ENCODE measurements at regions not wholly inside any gene's neighbourhood (a gene's known extent, or its start where the extent isn't known, plus 50 kb on each side); places are given as distances from the start of the nearest gene placed in this dataset.

- no peak for DNase-seq
Observed at GRCh38 chr2:41943159-41943558, 104.7 kb upstream of the PKDCC start.

DNA sequence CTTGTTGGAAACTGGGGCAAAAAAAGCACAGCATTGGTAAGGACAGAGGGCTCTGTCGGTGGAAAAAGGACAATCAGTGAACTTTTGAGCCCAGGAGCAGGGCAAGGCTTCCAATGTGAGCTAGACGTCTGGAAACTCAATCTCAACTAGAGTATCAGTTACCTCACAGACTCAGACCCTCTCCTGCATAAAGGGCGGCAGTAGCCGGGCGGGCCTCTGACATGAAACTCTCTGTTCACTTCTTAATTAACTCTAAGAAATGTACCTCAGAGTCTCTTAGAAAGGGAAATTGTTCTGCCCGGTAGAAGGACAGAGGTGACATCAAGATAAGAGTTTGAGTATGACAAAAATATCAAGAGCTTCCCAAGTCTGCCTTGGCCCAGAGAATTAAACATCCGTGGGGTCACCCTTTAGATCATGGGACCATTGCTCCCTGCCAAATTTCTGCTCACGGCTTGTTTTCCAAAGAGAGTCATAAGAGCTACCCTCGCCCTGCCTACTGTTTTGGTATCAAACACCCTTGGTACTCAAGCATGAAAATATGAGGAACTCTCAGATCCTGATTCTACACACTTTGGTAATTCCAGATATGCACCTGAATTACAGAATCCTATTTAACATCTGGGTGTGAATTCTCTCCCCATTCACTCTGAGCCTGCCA lies 103.5 kb upstream of the PKDCC start:
- DNase-seq: no peak

DNA sequence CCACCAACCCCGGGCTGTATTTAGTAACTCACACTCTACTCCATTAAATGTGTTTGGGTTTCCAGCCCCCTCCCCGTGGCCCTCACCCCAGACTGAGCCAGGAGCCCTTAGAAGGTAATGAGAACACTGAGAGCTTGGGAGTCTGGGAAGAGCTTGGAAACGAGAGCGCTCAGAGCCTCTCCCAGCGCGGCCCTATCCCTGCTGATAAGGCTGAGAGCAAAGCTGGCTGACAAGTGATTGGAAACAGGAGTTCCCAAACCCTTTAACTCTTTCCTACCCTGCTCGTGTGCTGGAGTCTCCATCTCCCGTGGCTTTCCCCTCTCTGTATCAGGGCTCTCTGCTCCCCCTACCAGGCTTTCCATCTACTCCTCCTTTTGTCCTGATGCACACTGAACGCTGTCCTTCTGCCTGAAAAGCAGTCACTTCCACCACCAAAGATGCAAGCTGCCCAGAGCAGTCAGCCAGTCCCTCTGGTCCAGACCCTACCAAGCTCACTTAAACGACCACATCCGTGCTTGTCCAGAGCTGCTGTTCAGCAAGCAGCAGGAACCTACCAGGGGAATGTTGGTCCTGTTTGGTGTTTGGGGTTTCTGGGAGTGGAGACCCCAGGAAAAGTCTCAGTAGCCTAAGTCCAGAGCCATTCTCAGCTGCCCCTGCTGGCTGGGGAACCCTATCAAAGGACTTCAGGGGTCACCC lies 100.0 kb upstream of the PKDCC start:
- no peak for DNase-seq

DNA sequence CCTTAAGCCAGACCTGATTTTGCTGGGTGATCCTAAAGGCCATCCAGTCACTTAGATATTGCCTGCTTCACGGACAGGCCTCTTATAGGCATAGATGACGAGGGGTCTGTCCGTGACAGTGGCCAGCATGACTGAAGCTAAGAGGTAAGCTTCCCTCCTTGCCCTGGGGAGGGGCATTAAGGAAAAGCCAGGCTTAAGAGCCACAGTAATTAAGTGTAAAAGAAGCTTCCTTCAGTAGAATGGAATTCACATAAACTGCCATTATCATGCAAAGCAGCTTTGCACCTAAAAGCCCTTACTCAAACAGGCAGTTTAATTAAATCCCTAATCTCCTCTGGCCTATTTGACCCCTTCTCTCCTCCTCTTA lies 99.4 kb upstream of the PKDCC start:
- no peak for DNase-seq

DNA sequence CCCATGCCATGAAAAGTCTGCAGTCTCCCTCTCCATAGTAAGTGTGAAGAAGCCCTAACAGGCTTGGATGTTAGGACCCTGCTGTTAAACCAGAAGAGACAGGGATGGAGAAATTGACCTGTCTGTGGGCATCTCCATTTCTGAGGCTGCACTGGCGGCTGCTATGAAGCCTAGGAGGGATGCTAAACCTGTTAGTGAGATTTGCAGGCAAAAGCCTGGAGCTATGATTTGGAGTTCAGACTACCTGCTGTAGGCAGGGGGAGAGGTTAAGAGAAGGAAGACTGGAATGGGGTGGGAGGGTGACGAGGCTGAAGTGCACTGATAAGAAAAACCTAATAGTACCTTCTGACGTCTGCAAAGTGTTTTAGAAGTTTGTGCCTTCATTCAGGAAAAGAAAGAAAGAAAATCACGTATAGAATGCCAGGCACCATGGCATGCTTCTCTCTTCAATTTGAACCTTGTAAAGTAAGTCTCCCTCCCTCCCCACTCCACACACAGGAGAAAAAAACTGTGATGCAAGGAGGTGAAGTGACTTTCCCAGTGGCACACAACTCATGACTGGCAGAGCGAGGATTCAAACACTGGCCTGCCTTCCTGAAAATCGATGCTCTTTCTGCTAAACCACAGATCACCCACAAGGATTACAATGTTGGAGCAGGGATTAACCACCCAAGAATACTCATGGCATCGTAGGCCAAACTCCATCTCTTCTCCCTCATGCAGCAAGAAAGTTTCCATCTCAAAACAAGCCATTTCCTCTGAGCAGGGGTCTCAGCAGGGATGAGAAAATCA lies 98.5 kb upstream of the PKDCC start:
- no peak for DNase-seq

DNA sequence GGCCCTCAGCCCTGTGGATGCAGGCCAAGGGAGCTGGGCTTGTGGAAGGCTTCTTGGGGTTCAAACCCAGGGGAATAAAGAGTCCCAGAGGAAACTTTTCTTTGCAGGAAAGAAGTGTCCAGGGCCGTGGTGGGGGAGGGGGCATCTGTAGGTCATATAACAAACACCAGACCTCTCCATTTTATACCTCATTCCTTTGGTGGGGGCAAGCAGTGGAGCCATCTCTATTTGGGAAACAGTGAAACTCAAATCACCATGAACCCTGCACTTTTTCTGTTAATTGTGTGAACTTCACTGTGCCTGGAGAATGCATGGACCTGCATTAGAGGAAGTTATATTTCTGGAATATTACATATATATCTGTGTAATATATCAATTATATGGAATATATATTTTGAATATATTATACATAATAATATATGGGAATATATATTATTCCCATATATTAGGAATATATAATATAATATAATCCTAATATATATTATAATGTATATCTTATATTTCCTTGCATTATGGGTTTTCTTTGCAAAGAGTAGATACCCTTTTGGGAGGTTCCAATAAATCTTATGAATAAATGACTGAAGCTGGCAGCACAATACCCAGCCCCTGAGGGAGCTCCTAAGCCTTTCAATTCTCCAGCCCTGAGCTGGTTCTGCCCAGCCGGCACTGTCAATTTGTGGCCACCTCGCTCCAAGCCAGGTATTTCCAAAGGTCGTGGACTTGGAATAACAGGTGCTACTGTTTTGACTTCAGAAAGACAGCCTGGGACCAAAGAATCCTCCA lies 97.7 kb upstream of the PKDCC start:
- DNase-seq: no peak

DNA sequence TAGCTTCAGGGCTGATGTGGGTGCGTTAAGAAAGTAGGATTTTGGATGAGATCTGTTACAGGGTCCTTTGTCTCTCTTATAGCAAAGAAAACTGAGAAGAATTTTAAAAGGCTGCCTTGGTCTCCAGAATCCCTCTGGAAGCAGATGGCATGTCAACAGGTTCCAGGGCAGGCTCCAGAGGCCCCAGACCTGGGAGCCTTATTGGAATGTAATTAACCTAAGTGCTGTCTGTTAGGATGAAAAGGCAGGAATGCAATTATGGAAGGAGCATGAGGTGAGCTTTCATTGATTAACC lies 97.2 kb upstream of the PKDCC start:
- DNase-seq: no peak

GRCh38 chr2:41954304-41955291 lies 93.2 kb upstream of the PKDCC start:
- no peak for DNase-seq

- DNase-seq: no peak
Observed at GRCh38 chr2:41955316-41956043, 92.3 kb upstream of the PKDCC start.

- DNase-seq: no peak
Observed at GRCh38 chr2:41957431-41957830, 90.4 kb upstream of the PKDCC start.

DNA sequence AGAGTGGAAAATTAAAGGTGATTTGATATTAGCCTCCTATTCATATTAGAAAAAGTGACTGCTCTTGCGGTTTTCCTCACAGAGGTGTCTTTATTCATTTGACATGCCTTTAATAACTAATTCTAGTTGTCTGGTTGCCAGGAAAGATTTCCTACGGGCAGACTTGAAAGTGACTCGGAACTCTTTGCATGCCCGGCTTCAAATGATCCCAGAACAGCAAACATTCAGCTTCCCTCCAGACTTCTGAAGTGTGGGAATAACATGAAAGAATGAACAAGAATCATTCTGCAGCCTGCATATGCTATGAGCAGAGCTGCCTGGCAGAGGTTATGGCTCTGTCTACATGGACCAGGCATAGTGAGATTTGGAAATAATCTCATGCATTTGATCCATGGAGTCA lies 89.6 kb upstream of the PKDCC start:
- DNase-seq: no peak

GRCh38 chr2:41958775-41959174 lies 89.0 kb upstream of the PKDCC start:
- no peak for DNase-seq

- no peak for DNase-seq
Observed at GRCh38 chr2:41959760-41960159, 88.1 kb upstream of the PKDCC start.

- DNase-seq: no peak
Observed at GRCh38 chr2:41962922-41963622, 84.7 kb upstream of the PKDCC start.

- no peak for DNase-seq
Observed at GRCh38 chr2:41963661-41964525, 83.9 kb upstream of the PKDCC start.

DNA sequence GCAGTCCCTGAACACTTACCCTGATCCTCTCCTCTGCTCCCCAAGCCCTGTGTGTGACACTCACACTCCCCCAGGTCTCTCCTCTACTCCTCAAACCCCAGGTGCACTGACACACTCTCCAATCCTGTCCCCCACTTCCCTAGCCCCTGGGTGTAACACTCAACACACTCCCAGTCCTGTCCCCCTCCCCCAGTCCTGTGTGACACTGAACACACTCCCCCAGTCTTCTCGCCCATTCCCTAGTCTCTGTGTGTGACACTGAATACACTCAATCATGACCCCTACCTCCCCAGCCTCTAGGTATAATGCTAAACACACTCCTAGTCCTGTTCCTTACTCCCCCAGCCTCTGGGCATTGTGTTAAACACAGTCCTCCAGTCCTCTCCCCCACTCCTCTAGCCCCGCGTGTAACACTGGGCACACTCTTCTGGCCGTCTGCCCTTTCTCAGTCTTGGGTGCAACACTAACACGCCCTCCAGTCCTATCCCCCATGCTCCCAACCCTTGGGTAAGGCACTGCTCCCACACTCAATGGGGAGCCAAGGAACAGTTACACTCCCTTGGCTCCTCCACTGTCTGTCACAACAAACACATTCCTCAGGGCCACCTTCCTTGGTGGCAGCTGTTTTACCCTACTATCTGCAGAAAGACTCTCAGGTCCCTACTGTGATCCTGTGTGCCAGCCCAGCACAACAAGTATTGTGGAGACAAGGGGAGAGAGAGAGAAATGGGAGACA lies 82.5 kb upstream of the PKDCC start:
- DNase-seq: no peak

DNA sequence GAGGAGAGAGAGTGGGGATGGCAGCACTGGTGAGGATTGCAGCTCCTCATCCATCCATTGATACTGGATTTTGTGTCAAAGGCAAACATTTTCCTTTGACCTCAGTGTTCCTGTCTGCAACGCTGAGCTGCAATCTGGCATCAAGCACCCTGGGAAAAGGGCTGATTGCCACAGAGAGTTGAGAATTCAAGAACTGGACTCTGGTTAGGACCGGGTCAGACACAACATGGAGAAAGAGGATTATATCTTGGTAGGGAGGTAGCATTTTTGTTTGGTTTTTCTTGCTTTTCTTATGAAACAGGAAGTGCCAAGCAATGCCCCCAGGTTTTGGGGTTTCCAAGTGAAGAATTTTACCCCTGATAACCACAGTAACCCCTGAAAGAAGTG lies 81.9 kb upstream of the PKDCC start:
- DNase-seq: no peak

GRCh38 chr2:41966431-41966893 lies 81.4 kb upstream of the PKDCC start:
- no peak for DNase-seq

- no peak for DNase-seq
Observed at GRCh38 chr2:41966920-41967319, 80.9 kb upstream of the PKDCC start.
